ENCODE measurements at regions not wholly inside any gene's neighbourhood (a gene's known extent, or its start where the extent isn't known, plus 50 kb on each side); places are given as distances from the start of the nearest gene placed in this dataset.
"Not testable (repeated sequence)": the region's sequence is repeated elsewhere in the genome, so short reads cannot be mapped to it uniquely, and the experiment has no call there.

DNA sequence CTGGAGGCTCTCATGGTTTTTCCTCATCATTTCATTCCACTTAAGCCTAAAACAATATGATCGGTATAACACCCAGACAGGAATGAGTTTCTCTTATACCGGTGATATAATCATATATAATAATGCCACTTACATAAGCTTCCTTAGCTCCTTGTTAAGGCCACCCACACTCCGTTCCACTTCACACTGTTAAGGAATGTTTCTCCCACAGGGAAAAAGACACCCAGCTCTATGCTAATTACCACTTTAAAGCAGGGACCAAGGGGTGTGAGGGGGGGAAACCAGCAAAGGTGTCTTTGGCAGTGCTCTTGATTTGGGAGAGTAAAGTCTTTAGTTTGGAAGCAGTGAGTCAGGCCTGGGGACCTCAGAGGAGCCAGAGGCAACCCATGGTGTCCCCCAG lies 245.4 kb downstream of the NPIPA7 start:
- not testable (repeated sequence) for DNase-seq

GRCh38 chr16:16625140-16625539 lies 246.2 kb downstream of the NPIPA7 start:
- DNase-seq: not testable (repeated sequence)

- not testable (repeated sequence) for DNase-seq
Observed at GRCh38 chr16:16627865-16628264, 248.9 kb downstream of the NPIPA7 start.

DNA sequence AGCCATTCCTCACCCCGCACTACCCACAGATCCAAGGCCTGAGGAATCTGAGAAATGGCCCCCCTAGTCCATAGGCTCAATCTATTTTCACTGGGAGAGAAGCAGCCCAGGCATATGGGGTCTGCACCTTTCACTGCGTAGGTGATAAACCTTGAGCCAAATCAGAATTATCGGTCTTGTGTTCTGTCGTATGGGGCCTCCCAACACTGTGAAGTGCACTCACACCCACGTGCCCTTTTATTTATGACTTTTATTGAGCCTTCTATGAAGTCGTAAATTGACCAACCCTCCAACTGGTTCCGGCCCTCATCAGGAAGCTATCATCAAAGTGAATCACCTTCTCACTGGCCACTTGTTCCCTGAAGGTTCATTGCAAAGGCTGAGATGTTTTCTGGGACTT lies 259.3 kb downstream of the NPIPA7 start:
- DNase-seq: not testable (repeated sequence)

DNA sequence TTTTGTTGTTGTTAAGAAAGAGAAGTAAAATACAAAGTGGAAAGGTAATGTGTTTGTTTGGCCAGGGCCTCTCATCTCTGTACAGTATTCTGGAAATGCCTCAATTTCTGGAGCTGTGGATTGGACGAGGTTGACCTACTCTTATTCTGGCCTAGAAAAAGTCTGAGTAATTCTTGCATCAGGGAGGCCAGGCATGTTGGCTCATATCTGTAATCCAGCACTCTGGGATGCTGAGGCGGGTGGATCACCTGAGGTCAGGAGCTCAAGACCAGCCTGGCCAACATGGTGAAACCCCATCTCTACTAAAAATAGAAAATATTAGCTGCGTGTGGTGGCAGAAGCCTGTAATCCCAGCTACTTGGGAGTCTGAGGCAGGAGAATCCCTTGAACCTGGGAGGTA lies 259.8 kb downstream of the NPIPA7 start:
- not testable (repeated sequence) for DNase-seq

DNA sequence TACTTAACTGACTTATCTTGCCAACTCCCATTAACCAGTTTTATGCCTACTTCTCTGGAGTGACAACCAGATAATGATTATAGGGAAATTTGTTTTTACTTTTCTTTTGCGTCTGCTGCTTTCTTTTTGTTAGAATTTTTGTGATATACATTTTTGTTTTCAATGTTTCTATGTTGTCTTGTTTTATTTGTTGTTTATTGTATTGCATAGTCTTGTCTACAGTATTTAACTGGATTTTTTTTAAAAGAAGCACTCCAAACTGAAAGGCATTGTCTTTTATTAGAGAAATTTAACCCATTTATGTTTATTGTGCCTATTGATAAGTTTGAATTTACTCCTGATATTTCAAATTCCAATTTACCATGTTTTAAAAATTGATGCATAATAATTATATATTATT lies 264.9 kb downstream of the NPIPA7 start:
- DNase-seq: not testable (repeated sequence)

GRCh38 chr16:16648002-16648401 lies 269.1 kb downstream of the NPIPA7 start:
- DNase-seq: not testable (repeated sequence)

GRCh38 chr16:16672180-16672812 lies 293.4 kb downstream of the NPIPA7 start:
- not testable (repeated sequence) for DNase-seq

DNA sequence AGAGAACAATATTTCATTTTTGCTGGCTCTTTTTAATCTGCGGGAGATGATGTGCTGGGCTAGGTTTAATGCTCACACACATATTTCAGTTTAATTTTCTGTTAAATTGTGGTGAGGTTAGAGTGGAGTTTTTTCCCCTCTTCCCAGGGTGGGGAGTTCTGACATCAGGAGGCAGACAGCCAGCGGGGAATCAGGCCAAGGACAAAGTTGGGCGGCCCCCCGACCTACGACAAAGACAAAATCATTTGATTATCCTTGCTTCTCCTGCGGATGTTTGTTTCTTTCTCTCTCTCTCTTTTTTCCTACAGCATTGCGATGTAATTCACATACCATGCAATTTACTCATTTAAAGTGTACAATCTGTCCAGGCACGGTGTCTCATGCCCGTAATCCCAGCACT lies 295.9 kb downstream of the NPIPA7 start:
- DNase-seq: not testable (repeated sequence)

DNA sequence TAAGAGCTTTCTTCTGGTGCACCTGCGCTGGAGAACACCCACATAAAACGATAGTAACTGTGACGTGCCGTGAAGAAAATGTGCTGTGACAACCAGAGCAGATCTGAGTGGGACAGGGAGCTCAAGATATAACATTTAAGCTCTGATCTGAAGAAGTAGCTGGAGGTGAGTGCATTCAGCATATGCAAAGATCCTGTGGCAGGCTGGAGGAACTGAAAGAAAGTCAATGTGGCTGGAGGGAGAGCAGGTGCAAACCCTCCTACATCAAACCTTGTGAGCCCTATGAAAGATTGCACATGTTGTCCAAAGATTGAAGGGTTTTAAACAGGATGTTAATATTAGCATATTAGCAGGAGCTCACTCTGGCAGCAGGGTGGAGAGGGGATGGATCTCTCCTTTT lies 342.9 kb downstream of the NPIPA7 start:
- DNase-seq: not testable (repeated sequence)

- not testable (repeated sequence) for DNase-seq
Observed at GRCh38 chr16:16722666-16723065, 343.7 kb downstream of the NPIPA7 start.

GRCh38 chr16:16723819-16724519 lies 345.0 kb downstream of the NPIPA7 start:
- DNase-seq: not testable (repeated sequence)

GRCh38 chr16:16727048-16727447 lies 348.1 kb downstream of the NPIPA7 start:
- not testable (repeated sequence) for DNase-seq

DNA sequence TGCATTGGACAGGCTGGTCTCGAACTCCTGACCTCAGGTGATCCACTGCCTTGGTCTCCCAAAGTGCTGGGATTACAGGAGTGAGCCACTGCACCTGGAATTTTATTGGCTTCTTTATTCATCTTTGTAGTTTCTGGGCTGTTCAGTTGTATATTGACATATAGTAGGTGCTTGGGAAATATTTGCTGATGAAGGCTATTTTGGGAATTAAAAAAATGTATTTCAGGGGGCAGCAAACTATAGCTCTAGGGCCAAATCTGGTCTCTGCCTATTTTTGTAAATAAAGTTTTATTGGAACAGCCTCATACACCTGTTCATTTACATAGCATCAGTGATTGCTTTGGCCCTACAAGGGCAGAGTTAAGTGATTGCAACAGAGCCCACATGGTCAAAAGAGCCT lies 363.6 kb downstream of the NPIPA7 start:
- not testable (repeated sequence) for DNase-seq

- DNase-seq: not testable (repeated sequence)
Observed at GRCh38 chr16:16754992-16755667, 376.2 kb downstream of the NPIPA7 start.

DNA sequence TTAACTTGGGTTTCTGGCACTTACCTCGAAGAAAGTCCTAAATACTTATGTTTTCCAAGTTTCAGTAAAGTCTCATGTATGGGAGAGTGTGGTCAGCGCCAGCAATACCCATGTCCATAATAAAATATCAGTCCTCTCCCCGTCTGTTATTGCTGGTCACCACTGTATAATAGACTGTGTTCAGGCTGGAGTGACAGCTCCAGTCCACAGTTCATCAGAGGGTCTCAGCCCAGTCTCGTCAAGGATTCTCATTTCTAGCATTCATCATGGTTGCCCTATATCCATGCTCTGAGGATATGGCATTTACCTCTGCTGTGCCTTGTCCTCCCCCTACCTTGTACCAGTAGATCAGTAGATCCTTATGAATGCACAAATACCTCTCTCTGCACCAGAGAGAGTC lies 384.5 kb downstream of the NPIPA7 start:
- DNase-seq: no peak

DNA sequence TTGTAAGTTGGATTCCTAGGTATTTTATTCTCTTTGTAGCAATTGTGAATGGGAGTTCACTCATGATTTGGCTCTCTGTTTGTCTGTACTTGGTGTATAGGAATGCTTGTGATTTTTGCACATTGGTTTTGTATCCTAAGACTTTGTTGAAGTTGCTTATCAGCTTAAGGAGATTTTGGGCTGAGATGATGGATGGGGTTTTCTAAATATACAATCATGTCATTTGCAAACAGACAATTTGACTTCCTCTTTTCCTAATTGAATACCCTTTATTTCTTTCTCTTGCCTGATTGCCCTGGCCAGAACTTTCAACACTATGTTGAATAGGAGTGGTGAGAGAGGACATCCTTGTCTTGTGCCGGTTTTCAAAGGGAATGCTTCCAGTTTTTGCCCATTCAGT lies 391.8 kb downstream of the NPIPA7 start:
- not testable (repeated sequence) for DNase-seq

DNA sequence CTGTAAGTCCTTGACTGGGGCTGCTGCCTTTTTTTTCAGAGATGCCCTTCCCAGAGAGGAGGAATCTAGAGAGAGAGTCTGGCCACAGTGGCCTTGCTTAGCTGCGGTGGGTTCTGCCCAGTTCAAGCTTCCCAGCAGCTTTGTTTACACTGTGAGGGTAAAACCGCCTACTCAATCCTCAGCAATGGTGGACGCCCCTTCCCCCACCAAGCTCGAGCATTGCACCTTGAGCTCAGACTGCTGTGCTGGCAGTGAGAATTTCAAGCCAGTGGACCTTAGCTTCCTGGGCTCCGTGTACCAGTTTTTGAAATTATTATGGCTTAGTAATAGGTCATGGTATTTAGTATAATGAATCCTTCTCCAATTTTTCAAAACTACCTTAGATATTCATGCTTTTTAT lies 395.4 kb downstream of the NPIPA7 start:
- no peak for DNase-seq

GRCh38 chr16:16778332-16778731 lies 399.4 kb downstream of the NPIPA7 start:
- DNase-seq: no peak

DNA sequence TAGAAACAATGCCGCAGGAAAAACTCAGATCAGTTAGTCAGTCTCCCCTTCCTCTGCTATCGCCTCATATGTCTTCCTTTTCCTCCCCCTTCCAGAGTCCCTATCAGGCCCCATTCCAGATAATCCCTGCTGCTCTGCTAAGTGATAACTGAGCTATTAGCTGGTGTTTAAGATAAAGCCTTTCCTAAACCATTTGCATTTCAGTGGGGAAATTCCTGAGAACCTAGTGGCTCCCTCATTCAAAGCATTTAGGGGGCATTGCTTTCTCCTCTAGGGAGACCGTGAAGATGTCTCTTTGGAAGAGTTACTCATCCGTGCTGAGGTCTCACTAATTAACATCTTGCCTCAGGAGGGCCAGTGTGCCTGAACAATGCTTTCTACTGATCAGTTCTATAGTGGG lies 401.6 kb downstream of the NPIPA7 start:
- DNase-seq: no peak

- no peak for DNase-seq
Observed at GRCh38 chr16:16782153-16782552, 403.2 kb downstream of the NPIPA7 start.

GRCh38 chr16:16788004-16788403 lies 409.1 kb downstream of the NPIPA7 start:
- DNase-seq: no peak

GRCh38 chr16:16790597-16790996 lies 411.7 kb downstream of the NPIPA7 start:
- no peak for DNase-seq

DNA sequence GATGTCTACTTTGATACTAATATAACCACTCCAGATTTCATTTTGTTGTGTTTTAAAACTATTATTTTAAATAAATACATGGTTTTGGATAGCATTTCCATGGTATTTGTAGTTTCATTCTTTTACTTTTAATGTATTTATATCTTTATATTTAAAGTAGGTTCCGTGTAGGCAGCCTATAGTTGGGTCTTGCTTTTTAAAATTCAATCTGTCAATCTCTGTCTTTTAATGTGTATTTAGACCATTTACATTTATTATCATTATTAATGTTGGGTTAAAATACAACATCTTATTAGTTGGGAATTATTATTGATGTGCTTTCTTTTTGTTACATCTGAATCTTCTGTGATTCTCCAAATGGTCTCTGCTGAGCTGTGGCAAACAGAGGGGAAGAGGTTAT lies 412.1 kb downstream of the NPIPA7 start:
- DNase-seq: no peak

Data from stimulated activated naive CD4-positive, alpha-beta T cell (primary cell).